ENCODE measurements at regions not wholly inside any gene's neighbourhood (a gene's known extent, or its start where the extent isn't known, plus 50 kb on each side); places are given as distances from the start of the nearest gene placed in this dataset.

DNA sequence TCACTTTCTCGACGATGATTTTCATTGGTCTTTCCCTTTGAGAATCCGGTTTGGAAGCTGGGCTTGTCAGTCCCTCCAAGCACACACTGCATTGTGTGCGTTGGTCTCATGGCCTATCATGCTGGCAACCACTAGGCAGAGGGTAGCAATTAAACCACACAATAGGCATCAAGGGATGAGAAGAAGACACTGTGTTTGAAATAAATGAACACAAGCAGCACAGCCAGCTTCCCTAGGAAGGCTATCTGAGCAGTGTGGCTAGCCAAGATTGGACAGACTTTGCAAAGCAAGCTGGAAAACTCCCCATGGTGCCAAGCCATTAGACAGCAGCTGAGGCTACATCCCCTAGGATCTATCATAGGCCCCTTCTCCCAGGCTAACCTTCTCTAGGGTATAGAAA, 288.7 kb downstream of the NUF2 start (continued):
- TF ChIP-seq, protein P1, sequence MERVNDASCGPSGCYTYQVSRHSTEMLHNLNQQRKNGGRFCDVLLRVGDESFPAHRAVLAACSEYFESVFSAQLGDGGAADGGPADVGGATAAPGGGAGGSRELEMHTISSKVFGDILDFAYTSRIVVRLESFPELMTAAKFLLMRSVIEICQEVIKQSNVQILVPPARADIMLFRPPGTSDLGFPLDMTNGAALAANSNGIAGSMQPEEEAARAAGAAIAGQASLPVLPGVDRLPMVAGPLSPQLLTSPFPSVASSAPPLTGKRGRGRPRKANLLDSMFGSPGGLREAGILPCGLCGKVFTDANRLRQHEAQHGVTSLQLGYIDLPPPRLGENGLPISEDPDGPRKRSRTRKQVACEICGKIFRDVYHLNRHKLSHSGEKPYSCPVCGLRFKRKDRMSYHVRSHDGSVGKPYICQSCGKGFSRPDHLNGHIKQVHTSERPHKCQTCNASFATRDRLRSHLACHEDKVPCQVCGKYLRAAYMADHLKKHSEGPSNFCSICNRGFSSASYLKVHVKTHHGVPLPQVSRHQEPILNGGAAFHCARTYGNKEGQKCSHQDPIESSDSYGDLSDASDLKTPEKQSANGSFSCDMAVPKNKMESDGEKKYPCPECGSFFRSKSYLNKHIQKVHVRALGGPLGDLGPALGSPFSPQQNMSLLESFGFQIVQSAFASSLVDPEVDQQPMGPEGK (tag by site-specific recombination; IDR thresholded peaks at IDR 0.05): no peak
- TF ChIP-seq, protein P2, sequence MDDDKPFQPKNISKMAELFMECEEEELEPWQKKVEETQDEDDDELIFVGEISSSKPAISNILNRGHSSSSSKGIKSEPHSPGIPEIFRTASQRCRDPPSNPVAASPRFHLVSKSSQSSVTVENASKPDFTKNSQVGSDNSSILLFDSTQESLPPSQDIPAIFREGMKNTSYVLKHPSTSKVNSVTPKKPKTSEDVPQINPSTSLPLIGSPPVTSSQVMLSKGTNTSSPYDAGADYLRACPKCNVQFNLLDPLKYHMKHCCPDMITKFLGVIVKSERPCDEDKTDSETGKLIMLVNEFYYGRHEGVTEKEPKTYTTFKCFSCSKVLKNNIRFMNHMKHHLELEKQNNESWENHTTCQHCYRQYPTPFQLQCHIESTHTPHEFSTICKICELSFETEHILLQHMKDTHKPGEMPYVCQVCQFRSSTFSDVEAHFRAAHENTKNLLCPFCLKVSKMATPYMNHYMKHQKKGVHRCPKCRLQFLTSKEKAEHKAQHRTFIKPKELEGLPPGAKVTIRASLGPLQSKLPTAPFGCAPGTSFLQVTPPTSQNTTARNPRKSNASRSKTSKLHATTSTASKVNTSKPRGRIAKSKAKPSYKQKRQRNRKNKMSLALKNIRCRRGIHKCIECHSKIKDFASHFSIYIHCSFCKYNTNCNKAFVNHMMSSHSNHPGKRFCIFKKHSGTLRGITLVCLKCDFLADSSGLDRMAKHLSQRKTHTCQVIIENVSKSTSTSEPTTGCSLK (tag by site-specific recombination; IDR thresholded peaks at IDR 0.05): no peak
- TF ChIP-seq, protein P3, sequence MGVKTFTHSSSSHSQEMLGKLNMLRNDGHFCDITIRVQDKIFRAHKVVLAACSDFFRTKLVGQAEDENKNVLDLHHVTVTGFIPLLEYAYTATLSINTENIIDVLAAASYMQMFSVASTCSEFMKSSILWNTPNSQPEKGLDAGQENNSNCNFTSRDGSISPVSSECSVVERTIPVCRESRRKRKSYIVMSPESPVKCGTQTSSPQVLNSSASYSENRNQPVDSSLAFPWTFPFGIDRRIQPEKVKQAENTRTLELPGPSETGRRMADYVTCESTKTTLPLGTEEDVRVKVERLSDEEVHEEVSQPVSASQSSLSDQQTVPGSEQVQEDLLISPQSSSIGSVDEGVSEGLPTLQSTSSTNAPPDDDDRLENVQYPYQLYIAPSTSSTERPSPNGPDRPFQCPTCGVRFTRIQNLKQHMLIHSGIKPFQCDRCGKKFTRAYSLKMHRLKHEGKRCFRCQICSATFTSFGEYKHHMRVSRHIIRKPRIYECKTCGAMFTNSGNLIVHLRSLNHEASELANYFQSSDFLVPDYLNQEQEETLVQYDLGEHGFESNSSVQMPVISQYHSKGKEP (tag by site-specific recombination; IDR thresholded peaks at IDR 0.05): no peak
- TF ChIP-seq ZBTB48 (tag by site-specific recombination; IDR thresholded peaks at IDR 0.05) (no peak), ZNF776 (tag by site-specific recombination; IDR thresholded peaks at IDR 0.05; ENCODE audit: borderline replicate concordance) (no peak), ZNF510 (tag by site-specific recombination; IDR thresholded peaks at IDR 0.05; ENCODE audit: insufficient replicate concordance) (no peak), SP3 (tag by site-specific recombination; IDR thresholded peaks at IDR 0.05) (no peak), ZNF121 (tag by site-specific recombination; IDR thresholded peaks at IDR 0.05) (no peak)
- TF ChIP-seq, protein P4, sequence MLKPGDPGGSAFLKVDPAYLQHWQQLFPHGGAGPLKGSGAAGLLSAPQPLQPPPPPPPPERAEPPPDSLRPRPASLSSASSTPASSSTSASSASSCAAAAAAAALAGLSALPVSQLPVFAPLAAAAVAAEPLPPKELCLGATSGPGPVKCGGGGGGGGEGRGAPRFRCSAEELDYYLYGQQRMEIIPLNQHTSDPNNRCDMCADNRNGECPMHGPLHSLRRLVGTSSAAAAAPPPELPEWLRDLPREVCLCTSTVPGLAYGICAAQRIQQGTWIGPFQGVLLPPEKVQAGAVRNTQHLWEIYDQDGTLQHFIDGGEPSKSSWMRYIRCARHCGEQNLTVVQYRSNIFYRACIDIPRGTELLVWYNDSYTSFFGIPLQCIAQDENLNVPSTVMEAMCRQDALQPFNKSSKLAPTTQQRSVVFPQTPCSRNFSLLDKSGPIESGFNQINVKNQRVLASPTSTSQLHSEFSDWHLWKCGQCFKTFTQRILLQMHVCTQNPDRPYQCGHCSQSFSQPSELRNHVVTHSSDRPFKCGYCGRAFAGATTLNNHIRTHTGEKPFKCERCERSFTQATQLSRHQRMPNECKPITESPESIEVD (tag by site-specific recombination; IDR thresholded peaks at IDR 0.05): no peak

DNA sequence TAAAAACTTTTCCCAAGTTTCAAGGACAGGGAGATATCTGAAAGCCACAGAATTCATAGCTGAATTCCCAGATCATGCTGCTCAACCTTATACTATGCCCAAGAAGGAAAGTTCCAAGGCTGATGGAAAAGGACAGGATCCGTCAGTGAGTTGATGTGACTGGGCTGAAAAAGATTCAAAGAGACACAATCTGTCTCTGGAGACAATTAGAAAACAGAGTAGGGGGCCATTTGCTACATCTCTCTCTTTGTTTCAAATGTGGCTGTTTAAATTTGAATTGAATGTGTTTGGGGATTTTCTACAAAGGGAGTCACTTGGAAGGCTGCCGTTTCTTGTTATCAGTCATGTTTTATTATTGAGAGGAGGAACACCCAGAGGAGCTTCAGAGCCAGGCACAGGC, 292.6 kb downstream of the NUF2 start:
- POLR2A ChIA-PET: no interaction called here

More for the DNA sequence above, 292.6 kb downstream of the NUF2 start:
- Histone ChIP-seq H3K27ac (ENCODE audit: extremely low read depth, low read depth, low read length) (no peak overlapping the region), H3K4me3 (ENCODE audit: low read depth, low read length) (no peak overlapping the region), H3K36me3 (ENCODE audit: control insufficient read depth in 2 of 2, insufficient read depth in 1 of 2, low read length in 2 of 2) (no peaks in the 10 kb centered on the region), H3K4me1 (ENCODE audit: control insufficient read depth, insufficient read depth, low read length) (no peaks in the 10 kb centered on the region), H3K9me3 (ENCODE audit: control insufficient read depth, insufficient read depth, low read depth, low read length) (no peaks in the 10 kb centered on the region)
- CTCF ChIA-PET: no interaction called here
- TF ChIP-seq ZNF426 (tag by site-specific recombination; IDR thresholded peaks at IDR 0.05) (no peak), OVOL3 (tag by site-specific recombination; IDR thresholded peaks at IDR 0.05) (no peak), ZNF184 (tag by site-specific recombination; IDR thresholded peaks at IDR 0.05) (no peak), ZFP37 (tag by site-specific recombination; IDR thresholded peaks at IDR 0.05) (no peak), ZNF138 (tag by site-specific recombination; IDR thresholded peaks at IDR 0.05; ENCODE audit: borderline replicate concordance) (no peak)
- TF ChIP-seq, protein P5, sequence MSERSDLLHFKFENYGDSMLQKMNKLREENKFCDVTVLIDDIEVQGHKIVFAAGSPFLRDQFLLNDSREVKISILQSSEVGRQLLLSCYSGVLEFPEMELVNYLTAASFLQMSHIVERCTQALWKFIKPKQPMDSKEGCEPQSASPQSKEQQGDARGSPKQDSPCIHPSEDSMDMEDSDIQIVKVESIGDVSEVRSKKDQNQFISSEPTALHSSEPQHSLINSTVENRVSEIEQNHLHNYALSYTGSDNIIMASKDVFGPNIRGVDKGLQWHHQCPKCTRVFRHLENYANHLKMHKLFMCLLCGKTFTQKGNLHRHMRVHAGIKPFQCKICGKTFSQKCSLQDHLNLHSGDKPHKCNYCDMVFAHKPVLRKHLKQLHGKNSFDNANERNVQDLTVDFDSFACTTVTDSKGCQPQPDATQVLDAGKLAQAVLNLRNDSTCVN (tag by site-specific recombination; optimal IDR thresholded peaks at IDR 0.05): no peak
- TF ChIP-seq, protein P6, sequence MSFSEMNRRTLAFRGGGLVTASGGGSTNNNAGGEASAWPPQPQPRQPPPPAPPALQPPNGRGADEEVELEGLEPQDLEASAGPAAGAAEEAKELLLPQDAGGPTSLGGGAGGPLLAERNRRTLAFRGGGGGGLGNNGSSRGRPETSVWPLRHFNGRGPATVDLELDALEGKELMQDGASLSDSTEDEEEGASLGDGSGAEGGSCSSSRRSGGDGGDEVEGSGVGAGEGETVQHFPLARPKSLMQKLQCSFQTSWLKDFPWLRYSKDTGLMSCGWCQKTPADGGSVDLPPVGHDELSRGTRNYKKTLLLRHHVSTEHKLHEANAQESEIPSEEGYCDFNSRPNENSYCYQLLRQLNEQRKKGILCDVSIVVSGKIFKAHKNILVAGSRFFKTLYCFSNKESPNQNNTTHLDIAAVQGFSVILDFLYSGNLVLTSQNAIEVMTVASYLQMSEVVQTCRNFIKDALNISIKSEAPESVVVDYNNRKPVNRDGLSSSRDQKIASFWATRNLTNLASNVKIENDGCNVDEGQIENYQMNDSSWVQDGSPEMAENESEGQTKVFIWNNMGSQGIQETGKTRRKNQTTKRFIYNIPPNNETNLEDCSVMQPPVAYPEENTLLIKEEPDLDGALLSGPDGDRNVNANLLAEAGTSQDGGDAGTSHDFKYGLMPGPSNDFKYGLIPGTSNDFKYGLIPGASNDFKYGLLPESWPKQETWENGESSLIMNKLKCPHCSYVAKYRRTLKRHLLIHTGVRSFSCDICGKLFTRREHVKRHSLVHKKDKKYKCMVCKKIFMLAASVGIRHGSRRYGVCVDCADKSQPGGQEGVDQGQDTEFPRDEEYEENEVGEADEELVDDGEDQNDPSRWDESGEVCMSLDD (tag by site-specific recombination; IDR thresholded peaks at IDR 0.05): no peak
- TF ChIP-seq, protein P7, sequence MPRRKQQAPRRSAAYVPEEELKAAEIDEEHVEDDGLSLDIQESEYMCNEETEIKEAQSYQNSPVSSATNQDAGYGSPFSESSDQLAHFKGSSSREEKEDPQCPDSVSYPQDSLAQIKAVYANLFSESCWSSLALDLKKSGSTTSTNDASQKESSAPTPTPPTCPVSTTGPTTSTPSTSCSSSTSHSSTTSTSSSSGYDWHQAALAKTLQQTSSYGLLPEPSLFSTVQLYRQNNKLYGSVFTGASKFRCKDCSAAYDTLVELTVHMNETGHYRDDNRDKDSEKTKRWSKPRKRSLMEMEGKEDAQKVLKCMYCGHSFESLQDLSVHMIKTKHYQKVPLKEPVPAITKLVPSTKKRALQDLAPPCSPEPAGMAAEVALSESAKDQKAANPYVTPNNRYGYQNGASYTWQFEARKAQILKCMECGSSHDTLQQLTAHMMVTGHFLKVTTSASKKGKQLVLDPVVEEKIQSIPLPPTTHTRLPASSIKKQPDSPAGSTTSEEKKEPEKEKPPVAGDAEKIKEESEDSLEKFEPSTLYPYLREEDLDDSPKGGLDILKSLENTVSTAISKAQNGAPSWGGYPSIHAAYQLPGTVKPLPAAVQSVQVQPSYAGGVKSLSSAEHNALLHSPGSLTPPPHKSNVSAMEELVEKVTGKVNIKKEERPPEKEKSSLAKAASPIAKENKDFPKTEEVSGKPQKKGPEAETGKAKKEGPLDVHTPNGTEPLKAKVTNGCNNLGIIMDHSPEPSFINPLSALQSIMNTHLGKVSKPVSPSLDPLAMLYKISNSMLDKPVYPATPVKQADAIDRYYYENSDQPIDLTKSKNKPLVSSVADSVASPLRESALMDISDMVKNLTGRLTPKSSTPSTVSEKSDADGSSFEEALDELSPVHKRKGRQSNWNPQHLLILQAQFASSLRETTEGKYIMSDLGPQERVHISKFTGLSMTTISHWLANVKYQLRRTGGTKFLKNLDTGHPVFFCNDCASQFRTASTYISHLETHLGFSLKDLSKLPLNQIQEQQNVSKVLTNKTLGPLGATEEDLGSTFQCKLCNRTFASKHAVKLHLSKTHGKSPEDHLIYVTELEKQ (tag by site-specific recombination; IDR thresholded peaks at IDR 0.05; ENCODE audit: borderline replicate concordance): no peak
- TF ChIP-seq, protein P8, sequence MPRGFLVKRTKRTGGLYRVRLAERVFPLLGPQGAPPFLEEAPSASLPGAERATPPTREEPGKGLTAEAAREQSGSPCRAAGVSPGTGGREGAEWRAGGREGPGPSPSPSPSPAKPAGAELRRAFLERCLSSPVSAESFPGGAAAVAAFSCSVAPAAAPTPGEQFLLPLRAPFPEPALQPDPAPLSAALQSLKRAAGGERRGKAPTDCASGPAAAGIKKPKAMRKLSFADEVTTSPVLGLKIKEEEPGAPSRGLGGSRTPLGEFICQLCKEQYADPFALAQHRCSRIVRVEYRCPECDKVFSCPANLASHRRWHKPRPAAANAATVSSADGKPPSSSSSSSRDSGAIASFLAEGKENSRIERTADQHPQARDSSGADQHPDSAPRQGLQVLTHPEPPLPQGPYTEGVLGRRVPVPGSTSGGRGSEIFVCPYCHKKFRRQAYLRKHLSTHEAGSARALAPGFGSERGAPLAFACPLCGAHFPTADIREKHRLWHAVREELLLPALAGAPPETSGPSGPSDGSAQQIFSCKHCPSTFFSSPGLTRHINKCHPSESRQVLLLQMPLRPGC (tag by site-specific recombination; IDR thresholded peaks at IDR 0.05): no peak

Measured in HEK293 (cell line).